BJ (cell line): ENCODE measurements at regions not wholly inside any gene's neighbourhood (a gene's known extent, or its start where the extent isn't known, plus 50 kb on each side); places are given as distances from the start of the nearest gene placed in this dataset.

ENCODE experiments used
- CTCF ChIA-PET: fragments of 350-600 bp; formaldehyde crosslinking; extraction: SDS; loops from one replicate; lab custom pipeline; 2021; ENCODE audit warnings: antibody characterized with exemption, inconsistent platforms; lab: Yijun Ruan, JAX
- POLR2A ChIA-PET: fragments of 300-600 bp; sonication (Branson Sonifier 250); formaldehyde crosslinking; extraction: SDS; loops from one replicate; lab custom pipeline; 2021; ENCODE audit warnings: antibody characterized with exemption; lab: Charles Lee
- DNase-seq: peaks from one replicate; pipeline ENCODE4 v3.0.0-alpha.2; 2011; ENCODE audit warnings: low read depth
- H3K27me3 ChIP-seq: 2 replicates; pipeline ENCODE4 v1.6.0; 2011; ENCODE audit warnings: low read length; ENCODE audit not compliant: control insufficient read depth, insufficient read depth
- H3K36me3 ChIP-seq: 2 replicates; pipeline ENCODE4 v1.5.1; 2011; ENCODE audit warnings: low read length; ENCODE audit not compliant: control insufficient read depth, insufficient read depth
- H3K4me3 ChIP-seq: 2 replicates; pipeline ENCODE4 v1.5.1; 2011; ENCODE audit warnings: low read depth, mild to moderate bottlenecking, control low read depth, low read length
- CTCF ChIP-seq: IDR thresholded peaks from 2 replicates; pipeline ENCODE4 v1.5.1; 2011; ENCODE audit warnings: low read depth, mild to moderate bottlenecking, control low read depth, inconsistent platforms, low read length, moderate library complexity; ENCODE audit not compliant: insufficient read depth

GRCh38 chr2:11939523-11939922 is 193.1 kb downstream of the LPIN1 start:
- ChIA-PET CTCF (interaction anchor here (0.6 to 1.0 kb wide), 2 partner anchors 71 to 100 kb away, joined by 3 read pairs; no protein-coding TSS in a partner anchor), POLR2A (interaction anchor here (0.6 kb wide), 1 partner anchor 812 kb away, joined by 3 read pairs; no protein-coding TSS in a partner anchor)
- Histone ChIP-seq H3K27me3 (peaks cover 1% of the 10 kb centered on the region), H3K36me3 (no peaks in the 10 kb centered on the region), H3K4me3 (no peak overlapping the region)
- DNase-seq = no peak
- no peak for TF ChIP-seq CTCF

- Histone ChIP-seq H3K36me3 (no peaks in the 10 kb centered on the region), H3K27me3 (peaks cover 1% of the 10 kb centered on the region), H3K4me3 (no peak overlapping the region)
- TF ChIP-seq CTCF = no peak
- POLR2A ChIA-PET = interaction anchor here (0.6 kb wide), 2 partner anchors 160 to 811 kb away, joined by 3 to 4 read pairs; no protein-coding TSS in a partner anchor
- DNase-seq = no peak
- CTCF ChIA-PET = interaction anchor here (1.0 kb wide), 1 partner anchor 71 kb away, joined by 3 read pairs; no protein-coding TSS in a partner anchor
Measured at GRCh38 chr2:11940121-11940743, 193.8 kb downstream of the LPIN1 start.

- no peaks in the 10 kb centered on the region for H3K36me3 ChIP-seq
- TF ChIP-seq CTCF = no peak
- no peak for DNase-seq
- ChIA-PET POLR2A (no interaction called here), CTCF (interaction anchor here (1.7 kb wide), 1 partner anchor 11 kb away, joined by 5 read pairs; no protein-coding TSS in a partner anchor)
- H3K27me3 ChIP-seq = peaks cover 1% of the 10 kb centered on the region
- no peak overlapping the region for H3K4me3 ChIP-seq
Measured at GRCh38 chr2:11940799-11941198, 194.4 kb downstream of the LPIN1 start.

- Histone ChIP-seq H3K4me3 (no peak overlapping the region), H3K36me3 (no peaks in the 10 kb centered on the region), H3K27me3 (no peaks in the 10 kb centered on the region; the same call in 1 of the 2 replicates)
- CTCF ChIA-PET = interaction anchor here (1.7 kb wide), 1 partner anchor 11 kb away, joined by 5 read pairs; no protein-coding TSS in a partner anchor
- TF ChIP-seq CTCF = no peak
- POLR2A ChIA-PET = no interaction called here
- no peak for DNase-seq
Measured at GRCh38 chr2:11941201-11942177, 195.1 kb downstream of the LPIN1 start.

- TF ChIP-seq CTCF = no peak
- H3K4me3 ChIP-seq = no peak overlapping the region
- POLR2A ChIA-PET = no interaction called here
- no peaks in the 10 kb centered on the region; the same call in 1 of the 2 replicates for H3K27me3 ChIP-seq
- no peaks in the 10 kb centered on the region for H3K36me3 ChIP-seq
- DNase-seq = no peak
- CTCF ChIA-PET = interaction anchor here (1.7 kb wide), 1 partner anchor 10 kb away, joined by 5 read pairs; no protein-coding TSS in a partner anchor
Measured at GRCh38 chr2:11942178-11942569, 195.7 kb downstream of the LPIN1 start.
